ENCODE measurements at regions not wholly inside any gene's neighbourhood (a gene's known extent, or its start where the extent isn't known, plus 50 kb on each side); places are given as distances from the start of the nearest gene placed in this dataset.

DNA sequence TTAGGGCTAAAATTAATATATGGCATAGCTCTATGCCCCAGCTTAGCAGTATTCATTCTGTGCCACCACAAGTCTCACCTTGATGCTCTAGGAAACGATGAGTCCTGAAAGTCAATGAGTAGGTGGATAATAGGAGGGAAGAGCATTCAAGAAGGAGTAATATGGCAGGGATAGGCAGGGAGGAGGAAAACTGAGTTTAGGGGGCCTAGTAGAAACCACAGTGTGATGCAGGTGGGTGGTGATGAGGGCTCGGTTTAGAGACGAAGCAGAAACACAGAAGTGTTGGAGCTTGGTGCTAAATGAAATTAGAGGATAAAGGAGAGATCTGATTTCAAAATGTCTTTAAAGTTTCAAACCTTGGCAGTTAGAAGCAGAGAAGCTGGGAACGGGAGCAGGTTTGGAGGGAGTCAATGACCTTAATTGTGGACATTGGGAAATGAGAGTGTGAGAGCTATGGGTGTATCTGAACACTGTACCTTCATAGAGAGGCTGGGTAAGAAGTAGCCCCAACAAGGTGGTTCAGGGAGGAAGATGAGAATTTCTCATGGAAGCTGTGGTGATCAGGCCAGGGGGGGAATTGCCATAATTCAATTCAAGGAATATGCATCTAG, 144.7 kb upstream of the CPSF6 start:
- no peaks in the 10 kb centered on the region for H3K36me3 Mint-ChIP-seq (ENCODE audit: low read depth)
- no peak overlapping the region for H3K27ac Mint-ChIP-seq
- peaks cover 4% of the 10 kb centered on the region for H3K9me3 Mint-ChIP-seq
- H3K4me1 Mint-ChIP-seq, result peaks cover 44% of the 10 kb centered on the region
- DNase-seq, result no peak
- H3K4me3 Mint-ChIP-seq, result no peak overlapping the region
- H3K27me3 Mint-ChIP-seq (ENCODE audit: low read depth, poor library complexity), result no peaks in the 10 kb centered on the region
- TF ChIP-seq, protein P1, sequence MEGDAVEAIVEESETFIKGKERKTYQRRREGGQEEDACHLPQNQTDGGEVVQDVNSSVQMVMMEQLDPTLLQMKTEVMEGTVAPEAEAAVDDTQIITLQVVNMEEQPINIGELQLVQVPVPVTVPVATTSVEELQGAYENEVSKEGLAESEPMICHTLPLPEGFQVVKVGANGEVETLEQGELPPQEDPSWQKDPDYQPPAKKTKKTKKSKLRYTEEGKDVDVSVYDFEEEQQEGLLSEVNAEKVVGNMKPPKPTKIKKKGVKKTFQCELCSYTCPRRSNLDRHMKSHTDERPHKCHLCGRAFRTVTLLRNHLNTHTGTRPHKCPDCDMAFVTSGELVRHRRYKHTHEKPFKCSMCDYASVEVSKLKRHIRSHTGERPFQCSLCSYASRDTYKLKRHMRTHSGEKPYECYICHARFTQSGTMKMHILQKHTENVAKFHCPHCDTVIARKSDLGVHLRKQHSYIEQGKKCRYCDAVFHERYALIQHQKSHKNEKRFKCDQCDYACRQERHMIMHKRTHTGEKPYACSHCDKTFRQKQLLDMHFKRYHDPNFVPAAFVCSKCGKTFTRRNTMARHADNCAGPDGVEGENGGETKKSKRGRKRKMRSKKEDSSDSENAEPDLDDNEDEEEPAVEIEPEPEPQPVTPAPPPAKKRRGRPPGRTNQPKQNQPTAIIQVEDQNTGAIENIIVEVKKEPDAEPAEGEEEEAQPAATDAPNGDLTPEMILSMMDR (IDR thresholded peaks at IDR 0.05), result no peak

DNA sequence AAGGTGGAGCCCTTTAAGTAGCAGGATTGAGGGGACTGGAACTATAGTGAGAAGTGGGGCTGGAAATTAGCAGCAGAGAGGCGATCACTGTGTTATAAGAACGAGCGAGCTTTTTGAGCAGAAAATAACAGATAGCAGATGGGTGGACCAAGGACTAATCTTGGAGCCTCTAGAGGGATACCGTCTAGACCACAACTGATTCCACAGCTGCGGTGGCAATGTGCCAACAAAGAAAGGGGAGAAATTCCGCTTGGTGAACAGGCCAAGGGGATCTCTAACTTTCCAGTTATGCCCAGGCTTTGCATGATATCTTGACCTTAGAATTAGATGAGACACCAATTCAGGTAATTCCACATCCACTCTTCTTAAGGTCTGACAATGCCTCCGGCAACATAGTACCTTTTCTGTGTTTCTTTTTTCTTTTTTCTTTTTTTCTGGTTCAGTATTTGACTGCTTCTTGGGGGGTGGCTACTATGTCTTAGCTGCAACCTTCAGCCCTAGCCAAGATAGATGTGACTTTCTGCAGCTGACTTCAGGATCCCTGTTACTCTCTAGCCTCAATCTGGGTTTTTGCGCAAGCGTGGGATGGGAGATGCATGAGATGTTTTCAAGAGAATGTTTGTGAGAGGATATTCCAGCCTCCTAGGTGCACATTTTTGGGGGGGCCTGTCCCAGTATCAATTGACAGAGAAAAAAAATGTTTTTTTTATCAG, 143.4 kb upstream of the CPSF6 start:
- DNase-seq, result no peak
- peaks cover 36% of the 10 kb centered on the region for H3K4me1 Mint-ChIP-seq

DNA sequence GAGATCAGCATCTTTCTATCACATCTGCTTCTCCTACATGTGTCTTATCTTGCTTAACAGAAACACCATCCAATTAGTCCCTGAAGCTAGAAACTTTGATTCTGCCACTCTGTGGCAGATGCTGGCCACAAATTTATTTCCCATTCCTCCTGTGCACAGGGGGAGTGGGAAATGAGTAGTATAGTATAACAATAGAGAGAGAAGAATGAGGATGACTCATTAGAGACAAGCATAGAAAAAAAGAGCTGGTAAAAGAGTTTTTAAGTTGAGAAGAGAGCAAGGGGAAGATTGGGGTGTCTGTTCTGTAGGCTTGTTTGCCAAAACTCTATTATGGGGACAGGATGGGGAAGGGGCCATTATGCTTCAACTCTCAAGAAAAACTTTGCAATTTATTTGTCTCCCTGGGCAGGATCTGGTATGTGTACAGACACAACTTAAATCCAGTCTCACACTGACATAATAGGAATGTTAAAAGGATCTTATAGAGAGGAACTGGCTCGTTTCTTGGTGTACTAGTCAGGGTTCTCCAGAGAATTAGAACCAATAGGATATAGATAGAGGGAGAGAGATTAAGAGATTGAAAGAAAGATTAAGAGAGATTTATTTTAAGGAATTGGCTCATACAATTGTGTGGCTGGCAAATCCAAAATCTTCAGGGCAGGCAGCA, 142.6 kb upstream of the CPSF6 start:
- TF ChIP-seq, protein P1 (IDR thresholded peaks at IDR 0.05), result no peak
- H3K27me3 Mint-ChIP-seq (ENCODE audit: low read depth, poor library complexity), result no peaks in the 10 kb centered on the region
- H3K9me3 Mint-ChIP-seq, result peaks cover 17% of the 10 kb centered on the region
- no peaks in the 10 kb centered on the region for H3K36me3 Mint-ChIP-seq (ENCODE audit: low read depth)
- no peak overlapping the region for H3K27ac Mint-ChIP-seq
- no peak overlapping the region for H3K4me3 Mint-ChIP-seq
- peaks cover 36% of the 10 kb centered on the region for H3K4me1 Mint-ChIP-seq
- DNase-seq, result no peak

More for the DNA sequence above, 143.4 kb upstream of the CPSF6 start:
- no peak overlapping the region for H3K27ac Mint-ChIP-seq
- TF ChIP-seq, protein P1 (IDR thresholded peaks at IDR 0.05), result no peak
- no peak overlapping the region for H3K4me3 Mint-ChIP-seq
- no peaks in the 10 kb centered on the region for H3K36me3 Mint-ChIP-seq (ENCODE audit: low read depth)
- no peaks in the 10 kb centered on the region for H3K27me3 Mint-ChIP-seq (ENCODE audit: low read depth, poor library complexity)
- H3K9me3 Mint-ChIP-seq, result peaks cover 8% of the 10 kb centered on the region

DNA sequence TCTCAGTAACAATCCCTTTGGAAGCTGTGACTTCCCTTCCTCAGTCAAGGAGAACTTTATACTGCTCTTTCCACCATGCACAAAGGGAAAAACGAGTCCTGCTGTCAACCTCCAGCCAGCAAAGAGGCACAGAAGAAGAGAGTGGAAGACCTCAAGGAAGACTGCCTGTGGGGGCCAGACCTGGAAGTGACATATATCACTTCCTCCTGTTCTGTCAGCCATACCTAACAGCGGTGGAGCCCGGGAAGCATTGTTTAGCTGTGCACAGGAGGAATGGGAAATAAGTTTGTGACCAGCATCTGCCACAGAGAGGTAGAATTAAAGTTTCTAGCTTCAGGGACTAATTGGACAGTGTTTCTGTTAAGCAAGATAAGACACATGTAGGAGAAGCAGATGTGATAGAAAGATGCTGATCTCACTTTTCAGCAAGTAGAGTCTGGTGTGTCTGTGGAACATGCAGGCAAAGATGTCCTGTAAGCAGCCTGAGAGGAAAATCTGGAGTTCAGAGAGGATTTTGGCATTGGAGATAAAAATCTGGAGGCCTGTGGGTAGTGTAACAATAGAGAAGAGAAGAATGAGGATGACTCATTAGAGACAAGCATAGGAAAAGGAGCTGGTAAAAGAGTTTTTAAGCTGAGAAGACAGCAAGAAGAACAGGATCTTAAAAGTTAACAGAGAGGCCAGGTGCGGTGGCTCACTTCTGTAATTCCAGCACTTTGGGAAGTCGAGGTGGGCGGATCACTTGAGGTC, 141.6 kb upstream of the CPSF6 start:
- Mint-ChIP-seq H3K36me3 (ENCODE audit: low read depth) (no peaks in the 10 kb centered on the region), H3K27me3 (ENCODE audit: low read depth, poor library complexity) (no peaks in the 10 kb centered on the region), H3K4me3 (no peak overlapping the region), H3K4me1 (peaks cover 32% of the 10 kb centered on the region), H3K9me3 (peaks cover 24% of the 10 kb centered on the region), H3K27ac (no peak overlapping the region)
- TF ChIP-seq, protein P1 (IDR thresholded peaks at IDR 0.05), result no peak
- peak; percentile 17 for DNase-seq

DNA sequence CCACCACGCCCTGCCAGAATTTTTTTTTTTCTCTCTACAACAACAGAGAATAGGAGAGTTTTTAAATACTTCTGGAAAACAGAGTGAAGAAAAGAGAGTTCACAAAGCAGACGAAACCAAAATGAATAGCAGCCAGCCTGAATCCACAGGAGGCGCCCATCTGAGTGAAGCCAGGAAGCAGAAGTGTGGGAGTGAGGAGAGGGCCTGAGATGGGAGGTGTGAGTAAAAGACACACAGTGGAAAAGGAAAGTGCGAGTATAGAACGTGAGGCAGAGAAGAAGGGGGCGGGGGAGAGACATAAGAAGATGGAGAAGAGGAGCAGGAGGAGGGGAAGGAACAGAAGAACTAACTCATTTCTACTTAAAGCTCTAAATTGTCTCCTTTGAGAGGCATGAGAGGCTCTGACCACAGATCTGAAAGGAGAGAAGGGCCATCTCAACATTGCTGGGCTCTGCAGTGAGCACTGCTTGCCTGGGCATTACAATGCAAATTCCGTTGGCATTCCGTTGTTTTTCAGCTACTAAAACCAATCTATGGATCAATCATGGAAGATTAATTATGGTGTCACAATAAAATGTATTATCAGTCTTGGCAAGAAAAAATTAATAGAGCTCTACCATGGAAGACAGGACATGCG, 140.1 kb upstream of the CPSF6 start:
- Mint-ChIP-seq H3K4me1 (peaks cover 34% of the 10 kb centered on the region), H3K36me3 (ENCODE audit: low read depth) (no peaks in the 10 kb centered on the region), H3K9me3 (peaks cover 37% of the 10 kb centered on the region), H3K27me3 (ENCODE audit: low read depth, poor library complexity) (no peaks in the 10 kb centered on the region), H3K4me3 (peak overlapping the region; percentile 21), H3K27ac (peak overlapping the region; percentile 30)
- TF ChIP-seq, protein P1 (IDR thresholded peaks at IDR 0.05), result no peak
- DNase-seq, result no peak
